Calu3 (cell line): ENCODE measurements at regions not wholly inside any gene's neighbourhood (a gene's known extent, or its start where the extent isn't known, plus 50 kb on each side); places are given as distances from the start of the nearest gene placed in this dataset.

Source experiments
- BruUV-seq: library from RNA; stranded (reverse); fragments of 400-500 nt; replicated peaks from 2 replicates; lab custom pipeline; 2021; lab: Mats Ljungman, UMichigan
- CTCF ChIA-PET: fragments of 300-600 bp; sonication (Branson Sonifier 250); formaldehyde crosslinking; loops from one replicate; lab custom pipeline; 2022; ENCODE audit warnings: antibody characterized with exemption; lab: Charles Lee
- DNase-seq: peaks from one replicate; pipeline ENCODE4 v3.0.0; 2022
- H3K27ac Mint-ChIP-seq: one replicate; pipeline ENCODE4 v1.8.0; 2022; ENCODE audit warnings: mixed read lengths; ENCODE audit not compliant: unreplicated experiment
- H3K27me3 Mint-ChIP-seq: one replicate; pipeline ENCODE4 v1.8.0; 2022; ENCODE audit warnings: mixed read lengths; ENCODE audit not compliant: unreplicated experiment
- H3K36me3 Mint-ChIP-seq: one replicate; pipeline ENCODE4 v1.8.0; 2022; ENCODE audit warnings: mild to moderate bottlenecking, moderate library complexity, mixed read lengths; ENCODE audit not compliant: insufficient read depth, unreplicated experiment
- H3K4me1 Mint-ChIP-seq: one replicate; pipeline ENCODE4 v1.8.0; 2022; ENCODE audit warnings: mild to moderate bottlenecking, low read depth, mixed read lengths; ENCODE audit not compliant: unreplicated experiment
- H3K4me3 Mint-ChIP-seq: one replicate; pipeline ENCODE4 v1.8.0; 2022; ENCODE audit warnings: mild to moderate bottlenecking, low read depth, moderate library complexity, mixed read lengths; ENCODE audit not compliant: unreplicated experiment
- H3K9me3 Mint-ChIP-seq: one replicate; pipeline ENCODE4 v1.8.0; 2022; ENCODE audit warnings: low read depth, mixed read lengths; ENCODE audit not compliant: unreplicated experiment
- intact Hi-C: fragments of 100-400 bp; cut with micrococcal nuclease; formaldehyde crosslinking; loops from one replicate; pipeline ENCODE4 v1.10.0; 2022; ENCODE audit not compliant: unreplicated experiment
- TF ChIP-seq, protein P1 (sequence below): fragments of 200-600 bp; IDR thresholded peaks from one replicate; pipeline ENCODE4 v1.8.0; 2022; ENCODE audit warnings: antibody characterized with exemption; ENCODE audit not compliant: unreplicated experiment

- CTCF ChIA-PET = no interaction called here
- peaks cover 15% of the 10 kb centered on the region for H3K27me3 Mint-ChIP-seq
Observed at GRCh38 chr6:37766717-37767116, 52.8 kb upstream of the ZFAND3 start.

GRCh38 chr6:37765182-37765775 is 54.2 kb upstream of the ZFAND3 start:
- H3K27ac Mint-ChIP-seq = no peak overlapping the region
- peaks cover 15% of the 10 kb centered on the region for H3K27me3 Mint-ChIP-seq
- TF ChIP-seq, protein P1, sequence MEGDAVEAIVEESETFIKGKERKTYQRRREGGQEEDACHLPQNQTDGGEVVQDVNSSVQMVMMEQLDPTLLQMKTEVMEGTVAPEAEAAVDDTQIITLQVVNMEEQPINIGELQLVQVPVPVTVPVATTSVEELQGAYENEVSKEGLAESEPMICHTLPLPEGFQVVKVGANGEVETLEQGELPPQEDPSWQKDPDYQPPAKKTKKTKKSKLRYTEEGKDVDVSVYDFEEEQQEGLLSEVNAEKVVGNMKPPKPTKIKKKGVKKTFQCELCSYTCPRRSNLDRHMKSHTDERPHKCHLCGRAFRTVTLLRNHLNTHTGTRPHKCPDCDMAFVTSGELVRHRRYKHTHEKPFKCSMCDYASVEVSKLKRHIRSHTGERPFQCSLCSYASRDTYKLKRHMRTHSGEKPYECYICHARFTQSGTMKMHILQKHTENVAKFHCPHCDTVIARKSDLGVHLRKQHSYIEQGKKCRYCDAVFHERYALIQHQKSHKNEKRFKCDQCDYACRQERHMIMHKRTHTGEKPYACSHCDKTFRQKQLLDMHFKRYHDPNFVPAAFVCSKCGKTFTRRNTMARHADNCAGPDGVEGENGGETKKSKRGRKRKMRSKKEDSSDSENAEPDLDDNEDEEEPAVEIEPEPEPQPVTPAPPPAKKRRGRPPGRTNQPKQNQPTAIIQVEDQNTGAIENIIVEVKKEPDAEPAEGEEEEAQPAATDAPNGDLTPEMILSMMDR = no peak
- no peaks in the 10 kb centered on the region for H3K36me3 Mint-ChIP-seq
- BruUV-seq = no TSS peak
- no peaks in the 10 kb centered on the region for H3K9me3 Mint-ChIP-seq
- no peak overlapping the region for H3K4me3 Mint-ChIP-seq
- H3K4me1 Mint-ChIP-seq = no peaks in the 10 kb centered on the region
- intact Hi-C loops = no loop called here
- no peak for DNase-seq
- CTCF ChIA-PET = no interaction called here

More at GRCh38 chr6:37766717-37767116, 52.8 kb upstream of the ZFAND3 start:
- Mint-ChIP-seq H3K4me1 (no peaks in the 10 kb centered on the region), H3K4me3 (no peak overlapping the region), H3K27ac (no peak overlapping the region), H3K9me3 (no peaks in the 10 kb centered on the region), H3K36me3 (no peaks in the 10 kb centered on the region)
- DNase-seq = no peak
- intact Hi-C loops = no loop called here
- BruUV-seq = no TSS peak
- TF ChIP-seq, protein P1 = no peak

GRCh38 chr6:37763413-37763812 is 56.1 kb upstream of the ZFAND3 start:
- H3K27ac Mint-ChIP-seq = no peak overlapping the region

GRCh38 chr6:37762806-37763205 is 56.7 kb upstream of the ZFAND3 start:
- H3K27ac Mint-ChIP-seq = no peak overlapping the region
- no peak overlapping the region for H3K4me3 Mint-ChIP-seq
- TF ChIP-seq, protein P1 = no peak
- intact Hi-C loops = no loop called here
- peaks cover 16% of the 10 kb centered on the region for H3K27me3 Mint-ChIP-seq
- H3K4me1 Mint-ChIP-seq = no peaks in the 10 kb centered on the region
- no peak for DNase-seq
- H3K36me3 Mint-ChIP-seq = no peaks in the 10 kb centered on the region
- no TSS peak for BruUV-seq
- CTCF ChIA-PET = no interaction called here
- H3K9me3 Mint-ChIP-seq = no peaks in the 10 kb centered on the region

More at GRCh38 chr6:37763413-37763812, 56.1 kb upstream of the ZFAND3 start:
- TF ChIP-seq, protein P1 = no peak
- Mint-ChIP-seq H3K4me3 (no peak overlapping the region), H3K4me1 (no peaks in the 10 kb centered on the region), H3K36me3 (no peaks in the 10 kb centered on the region), H3K27me3 (peaks cover 15% of the 10 kb centered on the region), H3K9me3 (no peaks in the 10 kb centered on the region)
- CTCF ChIA-PET = interaction anchor here (0.5 kb wide), 1 partner anchor 96 kb away, joined by 4 read pairs; no protein-coding TSS in a partner anchor
- intact Hi-C loops = no loop called here
- no peak for DNase-seq
- BruUV-seq = no TSS peak
